Fibroblast of skin of right quadriceps (primary cell): ENCODE measurements at regions not wholly inside any gene's neighbourhood (a gene's known extent, or its start where the extent isn't known, plus 50 kb on each side); places are given as distances from the start of the nearest gene placed in this dataset.

Experiments
- DNase-seq: peaks from one replicate; pipeline ENCODE4 v3.0.0-alpha.2; 2013

DNA sequence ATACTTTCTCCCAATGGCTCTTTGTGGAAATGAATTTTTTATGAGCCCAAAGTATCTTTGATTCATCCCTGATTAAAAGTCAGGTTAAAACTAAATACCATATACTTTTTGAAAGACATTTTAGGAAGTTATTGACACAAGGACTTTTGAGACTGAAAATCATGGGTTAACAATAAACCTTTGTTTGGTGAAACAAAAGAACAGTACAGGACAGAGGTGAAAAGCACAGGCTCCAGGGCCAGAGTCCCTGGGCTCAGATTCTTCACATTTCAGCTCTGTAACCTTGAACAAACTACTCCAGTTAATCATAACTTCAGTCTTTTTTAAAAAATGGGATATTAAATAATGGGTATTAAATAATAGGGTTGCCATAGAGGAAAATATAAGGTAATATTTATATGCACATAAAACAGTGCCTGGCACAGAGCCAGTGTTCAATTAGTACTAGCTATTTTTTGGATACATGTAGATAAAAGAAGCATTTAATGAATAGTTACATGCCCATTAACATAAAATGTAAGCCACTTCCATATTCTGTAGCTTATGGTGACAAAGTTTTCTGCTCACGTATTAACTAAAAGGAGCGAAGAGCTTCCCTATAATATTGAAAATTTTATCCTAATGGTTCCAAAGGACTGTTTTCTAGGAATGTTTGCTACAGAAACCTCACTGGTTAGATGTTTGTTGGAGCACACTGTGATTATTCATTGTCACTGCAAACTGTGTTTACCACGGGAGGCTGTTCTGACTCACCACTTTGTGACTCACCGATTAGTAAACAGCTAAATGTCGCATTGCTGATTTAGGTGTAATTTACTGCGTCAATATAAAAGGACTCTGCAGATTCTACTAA, 255.4 kb downstream of the DAD1 start:
- peak; percentile 25 for DNase-seq

DNA sequence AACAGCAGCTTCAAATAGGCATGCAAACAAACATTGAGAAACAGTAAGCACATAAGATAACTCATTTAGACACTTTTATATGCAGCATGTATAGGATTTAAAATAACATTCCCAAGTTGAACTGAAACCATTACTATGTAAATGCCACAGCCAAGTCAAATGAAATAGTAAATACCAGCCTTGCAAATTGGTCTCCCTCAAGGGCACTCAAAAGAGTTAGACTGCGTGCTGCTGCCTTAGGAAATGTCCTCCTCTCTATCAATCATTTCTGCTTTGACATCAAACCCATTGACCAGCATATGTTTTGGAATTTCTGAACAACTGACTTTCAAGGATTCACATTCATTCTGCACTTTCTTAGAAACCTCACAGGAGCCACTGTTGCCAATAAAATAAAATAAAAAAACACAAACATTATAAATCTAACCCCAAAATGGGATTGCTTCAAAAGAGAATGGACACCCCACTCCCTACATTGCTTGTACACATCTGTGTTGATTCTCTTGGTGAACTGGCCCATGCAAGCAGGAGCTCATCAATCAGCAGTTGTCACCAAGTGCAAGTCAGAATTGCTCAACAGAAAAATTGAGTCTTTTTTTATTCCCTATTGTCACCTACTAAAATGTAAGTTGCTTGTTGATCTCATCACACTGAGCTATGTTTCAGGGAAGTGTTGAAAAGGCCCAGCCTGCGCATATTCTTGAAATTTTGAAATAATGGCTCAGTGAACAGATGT, 256.2 kb downstream of the DAD1 start:
- DNase-seq: peak; percentile 12

DNA sequence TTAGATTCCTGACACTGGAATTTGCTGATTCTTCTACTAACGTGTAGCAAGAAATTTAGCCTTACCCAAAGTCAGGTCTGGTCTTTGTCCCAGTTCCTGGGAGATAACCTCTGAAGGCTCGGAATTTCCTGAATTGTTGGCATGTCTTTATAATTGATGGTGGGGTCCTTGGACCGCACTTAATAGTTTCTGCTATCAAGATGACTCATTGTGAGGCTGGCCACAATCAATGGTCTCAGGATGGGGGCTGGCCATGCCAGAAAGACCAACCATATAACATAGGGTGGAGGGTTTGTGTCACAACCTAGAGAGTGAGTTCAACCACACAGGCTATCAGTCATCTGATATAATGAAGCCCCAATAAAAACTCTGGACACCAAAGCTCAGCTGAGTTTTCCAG, 259.7 kb downstream of the DAD1 start:
- DNase-seq: no peak

DNA sequence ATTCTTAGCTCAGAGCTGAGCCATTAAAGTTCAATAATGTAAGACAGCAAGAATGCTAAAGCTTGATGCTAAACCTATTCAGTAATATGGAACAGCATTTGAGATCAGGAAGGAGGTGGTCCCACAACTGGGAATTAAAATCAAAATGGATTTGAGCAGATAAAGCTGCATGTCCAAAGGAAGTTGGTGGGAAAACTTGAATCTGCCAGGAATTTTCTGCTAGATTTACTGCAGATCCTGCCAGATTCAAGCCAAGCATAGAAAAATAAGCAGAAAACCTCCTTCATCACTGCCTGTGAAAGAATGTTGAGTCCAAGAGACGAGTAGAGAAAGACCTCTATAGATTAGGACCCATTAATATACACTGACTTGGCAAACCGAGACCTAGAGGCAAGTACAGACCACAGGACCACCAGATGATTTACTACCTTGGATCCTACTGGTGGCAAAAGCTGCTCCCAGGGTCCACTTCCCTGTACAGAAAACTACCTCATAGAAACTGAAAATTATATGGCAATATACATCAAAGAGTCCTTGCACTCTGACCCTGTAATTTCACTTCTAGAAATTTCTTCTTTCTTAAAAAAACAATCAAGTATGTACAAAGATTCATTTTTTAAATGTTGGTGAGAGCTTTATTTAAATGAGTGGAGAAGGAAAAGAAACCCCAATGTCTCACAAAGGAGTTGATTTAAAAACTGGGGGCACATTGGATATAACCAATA, 263.2 kb downstream of the DAD1 start:
- no peak for DNase-seq

DNA sequence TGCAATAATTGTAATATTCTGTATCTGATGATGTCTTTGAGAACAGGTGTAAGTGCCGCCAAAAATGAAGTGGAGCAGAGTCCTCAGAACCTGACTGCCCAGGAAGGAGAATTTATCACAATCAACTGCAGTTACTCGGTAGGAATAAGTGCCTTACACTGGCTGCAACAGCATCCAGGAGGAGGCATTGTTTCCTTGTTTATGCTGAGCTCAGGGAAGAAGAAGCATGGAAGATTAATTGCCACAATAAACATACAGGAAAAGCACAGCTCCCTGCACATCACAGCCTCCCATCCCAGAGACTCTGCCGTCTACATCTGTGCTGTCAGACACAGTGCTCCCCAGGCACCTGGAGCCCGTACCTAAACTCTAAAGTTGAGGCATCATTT, 268.7 kb downstream of the DAD1 start:
- DNase-seq: no peak

DNA sequence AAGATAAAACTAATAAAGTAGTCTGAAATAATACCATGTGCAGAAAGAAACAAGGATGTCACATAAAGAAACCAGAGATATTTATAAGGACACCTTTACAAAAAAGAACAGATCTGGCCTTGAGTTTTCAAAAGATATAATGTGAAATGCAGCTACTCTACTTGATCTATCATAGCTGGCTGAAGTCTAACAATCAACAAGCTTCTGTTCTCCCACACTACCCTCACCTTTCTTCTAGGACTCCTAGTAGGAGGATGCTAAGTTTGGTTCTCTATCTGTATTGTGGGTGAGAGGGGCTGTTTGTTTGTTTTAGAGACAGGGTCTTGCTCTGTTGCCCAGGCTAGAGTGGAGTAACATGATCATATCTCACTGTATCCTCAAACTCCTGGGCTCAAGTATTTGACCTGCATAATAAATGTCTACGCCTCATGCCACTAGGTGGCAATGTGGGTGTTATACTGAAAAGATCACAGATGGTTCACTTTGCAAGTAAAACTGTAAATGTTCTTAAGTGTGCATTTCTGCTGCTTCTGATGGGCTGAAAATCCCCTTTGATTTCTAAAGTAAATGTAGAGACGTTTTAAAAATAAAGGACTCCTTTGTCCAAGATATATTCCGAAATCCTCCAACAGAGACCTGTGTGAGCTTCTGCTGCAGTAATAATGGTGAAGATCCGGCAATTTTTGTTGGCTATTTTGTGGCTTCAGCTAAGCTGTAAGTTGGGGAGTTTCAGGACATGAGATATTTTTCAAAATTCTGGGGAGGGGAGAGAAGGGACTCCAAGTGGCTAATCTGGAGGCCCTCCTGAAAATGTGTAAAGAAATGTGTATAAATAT, 269.3 kb downstream of the DAD1 start:
- peak; percentile 39 for DNase-seq

DNA sequence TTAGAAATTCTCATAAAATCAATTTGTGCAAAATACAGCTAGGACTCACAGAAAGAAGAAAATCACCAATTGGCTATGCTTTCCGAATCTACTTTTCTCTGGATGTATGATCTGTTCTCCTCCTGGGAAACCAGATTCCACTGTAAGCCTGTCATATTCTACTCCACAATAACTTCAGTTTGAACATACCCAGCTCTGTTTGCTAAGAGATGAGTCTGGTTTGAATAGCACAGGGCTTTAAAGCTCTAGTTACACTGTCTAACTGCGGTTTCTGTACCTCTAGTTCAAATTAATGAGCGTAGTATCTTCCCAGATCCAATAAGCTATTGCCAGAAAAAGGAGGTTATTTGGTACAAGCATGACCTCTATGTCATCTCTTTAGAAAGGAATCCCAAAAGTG, 270.1 kb downstream of the DAD1 start:
- DNase-seq: no peak

DNA sequence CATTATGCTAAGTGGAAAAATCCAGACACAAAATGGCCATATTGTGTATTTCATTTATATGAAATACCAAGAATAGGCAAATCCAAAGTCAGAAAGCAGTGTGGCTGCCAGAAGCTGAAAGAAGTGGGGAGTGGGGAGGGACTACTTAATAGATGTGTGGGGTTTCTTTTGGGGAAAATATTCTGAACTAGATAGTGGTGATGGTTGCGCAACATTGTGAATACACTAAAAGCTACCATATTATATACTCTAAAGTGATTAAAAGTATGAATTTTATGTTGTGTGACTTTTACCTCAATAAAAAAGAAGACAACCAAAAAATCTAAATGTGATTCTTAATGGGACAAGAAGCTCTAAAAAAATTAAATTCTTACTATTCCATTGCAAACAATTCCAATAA, 272.6 kb downstream of the DAD1 start:
- DNase-seq: no peak

DNA sequence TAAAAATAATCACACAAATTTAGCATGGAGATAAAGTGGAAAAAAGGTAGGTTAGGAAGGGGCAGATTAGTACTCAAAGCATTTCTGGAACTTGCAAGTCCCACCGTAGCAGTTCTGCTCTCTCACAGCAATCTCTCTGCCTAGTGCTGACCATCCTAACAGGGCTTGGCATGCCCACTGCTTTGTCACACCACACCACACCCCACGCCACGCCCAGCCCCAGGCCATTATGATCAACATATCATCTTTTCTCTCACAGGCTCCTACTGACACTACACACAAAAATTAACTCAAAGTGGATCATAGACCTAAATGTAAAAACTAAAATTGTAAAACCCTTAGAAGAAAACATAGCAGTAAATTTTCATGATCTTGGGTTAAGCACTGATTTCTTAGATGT, 273.7 kb downstream of the DAD1 start:
- no peak for DNase-seq

DNA sequence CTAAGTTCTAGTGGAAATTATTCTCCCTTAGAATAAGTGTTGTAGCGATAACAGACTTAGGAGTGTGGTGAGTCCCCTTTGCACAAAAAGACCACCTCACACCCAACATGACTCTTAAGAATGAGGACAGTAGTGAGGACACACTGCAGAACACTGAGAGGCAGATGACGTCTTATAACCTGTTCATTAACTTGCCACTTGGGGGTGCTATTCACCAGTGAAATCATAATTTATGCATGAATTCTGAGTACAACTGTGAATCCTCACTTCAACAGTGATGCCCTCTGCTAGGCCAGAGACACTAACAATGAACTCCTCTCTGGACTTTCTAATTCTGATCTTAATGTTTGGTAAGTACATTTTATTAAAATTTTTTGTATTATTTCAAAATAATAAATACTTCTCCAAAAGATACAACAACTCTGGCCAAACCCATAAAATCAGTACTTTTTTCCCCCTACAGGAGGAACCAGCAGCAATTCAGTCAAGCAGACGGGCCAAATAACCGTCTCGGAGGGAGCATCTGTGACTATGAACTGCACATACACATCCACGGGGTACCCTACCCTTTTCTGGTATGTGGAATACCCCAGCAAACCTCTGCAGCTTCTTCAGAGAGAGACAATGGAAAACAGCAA, 274.7 kb downstream of the DAD1 start:
- peak; percentile 32 for DNase-seq

DNA sequence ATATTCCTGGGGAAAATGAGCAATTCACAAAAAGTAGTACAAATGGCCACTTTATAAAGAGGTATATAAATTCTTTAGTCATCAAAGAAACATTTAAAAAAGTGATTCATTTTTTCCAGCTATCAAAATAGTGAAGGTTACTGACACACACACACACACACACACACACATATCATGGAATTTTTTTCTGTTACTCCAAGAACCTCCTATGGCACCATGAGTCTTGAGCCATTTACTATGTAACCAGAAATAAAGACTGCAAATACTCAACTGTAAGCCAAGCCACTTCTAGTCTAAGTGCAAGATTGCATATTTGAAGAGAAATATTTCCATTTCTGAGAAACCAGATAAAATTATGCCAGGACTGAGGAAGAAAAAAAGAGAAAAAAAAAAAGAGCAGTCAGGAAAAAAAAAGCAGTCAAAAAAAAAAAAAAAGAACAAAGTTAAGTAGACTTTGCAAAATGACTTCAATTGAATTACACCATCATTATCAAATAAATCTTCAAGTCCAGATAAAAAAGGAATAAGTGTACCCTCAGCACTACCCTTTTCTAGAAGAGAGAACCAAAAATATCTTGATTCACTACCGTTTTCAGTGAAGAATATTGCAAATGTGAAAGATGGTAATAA, 275.7 kb downstream of the DAD1 start:
- DNase-seq: peak; percentile 33

DNA sequence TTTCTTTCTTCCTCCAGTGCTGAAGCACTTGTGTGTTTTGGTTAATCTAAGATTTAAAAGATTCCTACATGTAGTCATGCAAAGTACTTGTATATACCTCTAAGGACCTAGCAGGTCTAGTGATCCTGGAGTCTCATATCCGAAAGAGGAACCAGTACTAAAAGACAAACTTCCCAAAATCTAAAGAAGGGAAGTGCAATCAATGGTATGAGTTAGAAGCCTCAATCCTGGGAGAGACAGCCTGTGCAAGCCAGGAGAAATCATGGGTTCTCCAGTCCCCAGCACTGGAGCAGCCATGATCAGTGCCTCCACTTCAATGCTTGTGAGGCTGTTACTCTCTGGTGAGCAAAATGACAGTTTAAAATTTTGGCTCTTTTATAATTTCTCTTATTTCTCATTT, 277.4 kb downstream of the DAD1 start:
- no peak for DNase-seq

DNA sequence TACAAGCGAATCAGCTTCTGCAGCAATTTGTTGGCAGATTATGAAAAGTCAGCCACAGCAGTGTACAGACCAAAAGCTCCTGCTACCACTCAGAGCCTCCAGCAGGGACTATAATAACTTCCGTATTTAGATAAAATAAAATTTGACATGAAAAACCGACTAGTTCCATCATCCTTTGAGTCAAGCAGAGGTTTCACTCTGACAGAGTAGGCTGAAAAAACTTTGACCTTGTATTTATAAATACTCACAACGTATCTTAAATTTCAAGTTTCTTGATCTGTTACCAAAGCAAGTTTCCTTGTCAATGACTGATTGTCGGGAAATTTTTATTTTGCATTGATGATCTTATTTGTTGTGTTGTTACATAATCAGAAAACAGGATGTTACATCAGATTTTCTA, 283.4 kb downstream of the DAD1 start:
- DNase-seq: no peak

DNA sequence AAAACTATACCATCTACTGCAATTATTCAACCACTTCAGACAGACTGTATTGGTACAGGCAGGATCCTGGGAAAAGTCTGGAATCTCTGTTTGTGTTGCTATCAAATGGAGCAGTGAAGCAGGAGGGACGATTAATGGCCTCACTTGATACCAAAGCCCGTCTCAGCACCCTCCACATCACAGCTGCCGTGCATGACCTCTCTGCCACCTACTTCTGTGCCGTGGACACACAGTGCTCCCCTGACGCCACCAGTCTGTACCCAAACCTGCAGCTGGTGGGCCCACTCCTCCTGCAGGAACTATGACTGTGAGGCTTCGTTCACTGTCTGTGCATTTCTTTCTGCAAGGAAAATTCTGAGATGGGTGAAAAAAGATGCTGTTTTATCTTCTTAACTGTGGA, 284.7 kb downstream of the DAD1 start:
- DNase-seq: no peak

DNA sequence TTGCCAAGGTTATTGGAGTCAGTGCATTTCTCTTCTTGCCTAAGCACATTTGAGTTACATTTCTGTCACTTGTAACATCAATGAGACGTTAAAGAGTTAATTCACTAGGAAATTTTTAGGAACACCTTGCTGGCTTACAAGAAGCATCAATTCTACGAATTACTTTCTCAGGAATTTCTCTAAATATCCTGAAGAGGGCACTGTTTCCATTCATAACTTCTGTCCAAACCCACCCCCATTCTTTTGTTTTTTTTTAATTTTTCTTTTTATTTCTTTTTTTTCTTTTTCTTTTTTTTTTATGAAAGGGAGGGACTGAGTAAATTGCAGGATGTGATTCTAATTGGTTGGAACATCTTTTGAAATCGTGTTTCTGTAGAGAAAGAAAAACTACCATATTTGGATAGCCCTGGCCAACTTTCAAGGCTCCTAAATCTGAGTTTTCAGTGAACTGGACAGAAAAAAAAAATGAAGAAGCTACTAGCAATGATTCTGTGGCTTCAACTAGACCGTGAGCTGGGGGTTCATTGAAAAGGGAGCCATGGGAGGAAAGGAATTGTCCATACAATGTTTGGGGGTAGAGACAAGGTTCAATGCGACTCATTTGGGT, 285.3 kb downstream of the DAD1 start:
- DNase-seq: peak; percentile 9

DNA sequence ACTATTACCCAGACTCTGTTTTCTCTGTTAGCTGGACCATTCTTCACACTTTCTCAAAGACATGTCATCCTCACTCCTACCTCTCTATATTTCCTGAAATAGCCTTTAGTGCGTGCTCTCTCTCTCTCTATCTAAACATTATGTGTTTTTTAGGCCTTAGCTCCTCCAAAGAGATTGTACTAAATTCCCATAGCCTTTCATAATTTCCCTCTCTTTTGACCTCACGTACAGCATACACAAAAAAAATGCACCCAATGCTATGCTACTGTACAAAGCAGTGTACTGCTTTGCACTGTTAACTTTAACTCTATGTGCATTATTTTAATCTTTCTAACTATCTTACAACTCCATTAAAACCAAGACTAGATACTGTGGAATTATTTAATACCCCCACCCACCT, 288.4 kb downstream of the DAD1 start:
- no peak for DNase-seq

DNA sequence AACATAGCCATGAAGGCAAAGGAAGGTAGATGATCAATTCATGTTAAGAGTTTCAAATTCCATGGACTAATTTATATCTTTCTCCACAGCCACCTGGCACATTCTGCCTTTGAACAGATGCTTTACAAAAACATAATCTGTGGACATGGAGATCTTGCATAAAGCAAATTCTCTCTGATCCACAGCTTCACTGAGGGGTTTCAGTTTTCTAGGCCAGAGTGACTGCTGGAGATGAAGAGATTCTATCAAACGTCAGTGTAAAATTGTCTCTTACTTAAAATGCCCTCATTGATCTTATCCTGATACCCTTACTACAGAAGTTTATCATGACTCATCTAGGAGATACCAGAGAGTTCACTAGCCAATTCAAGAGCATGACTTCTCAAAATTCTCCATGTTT, 291.6 kb downstream of the DAD1 start:
- DNase-seq: no peak

DNA sequence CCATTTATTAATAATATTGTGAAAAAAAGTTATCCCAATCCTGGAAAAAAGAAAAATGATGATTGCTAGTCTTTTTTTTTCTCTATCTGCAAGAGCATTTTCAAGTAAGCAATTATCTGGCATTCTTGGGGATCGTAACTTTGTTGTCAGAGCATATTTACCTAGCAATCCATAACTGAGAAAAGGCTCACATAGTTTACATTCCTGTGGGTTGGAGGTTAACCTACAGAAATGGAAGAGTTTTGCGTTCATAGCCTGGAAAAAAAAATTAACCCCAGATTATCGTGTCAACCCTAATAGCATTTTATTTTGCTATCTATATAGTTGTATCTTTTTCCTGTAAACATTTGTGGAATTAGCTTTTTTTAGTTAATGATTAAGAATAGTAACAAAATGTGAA, 292.3 kb downstream of the DAD1 start:
- peak; percentile 72 for DNase-seq

DNA sequence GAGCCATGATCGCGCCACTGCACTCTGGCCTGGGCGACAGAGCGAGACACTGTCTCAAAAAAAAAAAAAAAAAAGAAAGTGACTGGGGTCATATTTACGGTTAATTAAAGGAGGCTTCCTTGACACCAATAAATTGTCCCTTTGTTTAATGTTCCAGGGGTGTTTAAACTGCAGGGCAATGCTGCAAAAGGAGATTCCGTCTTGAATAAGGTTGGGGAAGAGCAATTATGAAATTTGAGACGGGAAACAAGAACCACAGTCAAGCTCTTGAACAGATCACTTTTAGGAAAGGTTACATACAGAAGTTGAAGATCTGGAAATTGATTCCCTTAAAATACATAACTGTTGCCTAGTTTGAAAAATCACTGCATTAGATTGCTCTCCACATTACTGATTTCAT, 292.9 kb downstream of the DAD1 start:
- DNase-seq: no peak

DNA sequence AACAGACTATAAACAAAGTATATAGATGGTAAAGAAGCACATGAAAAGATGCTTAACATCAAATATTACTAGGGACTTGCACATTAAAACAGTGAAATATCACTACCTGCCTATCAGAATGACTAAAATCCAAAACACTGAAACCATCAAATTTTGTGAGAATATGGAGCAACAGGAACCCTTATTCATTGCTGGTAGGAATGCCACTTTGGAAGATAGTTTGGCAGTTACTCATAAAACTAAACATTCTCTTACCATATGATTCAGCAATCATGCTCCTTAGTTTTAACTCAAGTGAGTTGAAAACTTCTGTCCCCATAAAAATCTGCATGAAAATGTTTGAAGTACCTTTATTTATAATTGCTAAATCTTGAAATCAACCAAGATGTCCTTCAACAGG, 297.6 kb downstream of the DAD1 start:
- peak; percentile 23 for DNase-seq

DNA sequence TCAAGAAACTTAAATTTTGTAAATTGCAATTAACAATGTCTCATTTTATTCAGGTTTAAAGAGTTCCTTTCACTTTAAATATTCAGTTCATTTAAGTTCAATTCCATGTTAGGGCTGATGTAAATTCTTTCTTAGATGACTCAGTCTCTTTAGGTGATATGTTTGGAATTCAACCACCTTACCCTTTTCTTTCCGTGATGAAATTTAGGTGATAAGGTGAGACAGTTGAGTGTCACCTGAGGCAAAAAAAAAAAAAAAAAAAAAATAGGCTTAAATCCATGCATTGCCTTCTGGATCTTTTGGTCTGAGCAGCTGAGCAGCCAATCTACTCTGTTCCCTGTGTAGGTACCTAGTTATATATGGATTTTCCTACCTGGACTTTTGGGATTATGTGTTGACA, 299.5 kb downstream of the DAD1 start:
- no peak for DNase-seq
